OCI-LY7 (cell line): ENCODE measurements at regions not wholly inside any gene's neighbourhood (a gene's known extent, or its start where the extent isn't known, plus 50 kb on each side); places are given as distances from the start of the nearest gene placed in this dataset. TPM values are rescaled to one million over a fixed set of nuclear protein-coding genes. Genes with fewer than 3 reads are reported as not detected.

Experiments used
- small RNA-seq: library from RNA; depleted of rRNA; stranded (forward); fragments of <200 nt; gene quantifications from one replicate; pipeline ENCODE3, GENCODE V24; 2014

Small RNA genes lying in the stretch of these regions (small RNA-seq; reads per million reads assigned to genes)
- gene RNU6-403P: not detected
